ENCODE measurements at regions not wholly inside any gene's neighbourhood (a gene's known extent, or its start where the extent isn't known, plus 50 kb on each side); places are given as distances from the start of the nearest gene placed in this dataset.

DNA sequence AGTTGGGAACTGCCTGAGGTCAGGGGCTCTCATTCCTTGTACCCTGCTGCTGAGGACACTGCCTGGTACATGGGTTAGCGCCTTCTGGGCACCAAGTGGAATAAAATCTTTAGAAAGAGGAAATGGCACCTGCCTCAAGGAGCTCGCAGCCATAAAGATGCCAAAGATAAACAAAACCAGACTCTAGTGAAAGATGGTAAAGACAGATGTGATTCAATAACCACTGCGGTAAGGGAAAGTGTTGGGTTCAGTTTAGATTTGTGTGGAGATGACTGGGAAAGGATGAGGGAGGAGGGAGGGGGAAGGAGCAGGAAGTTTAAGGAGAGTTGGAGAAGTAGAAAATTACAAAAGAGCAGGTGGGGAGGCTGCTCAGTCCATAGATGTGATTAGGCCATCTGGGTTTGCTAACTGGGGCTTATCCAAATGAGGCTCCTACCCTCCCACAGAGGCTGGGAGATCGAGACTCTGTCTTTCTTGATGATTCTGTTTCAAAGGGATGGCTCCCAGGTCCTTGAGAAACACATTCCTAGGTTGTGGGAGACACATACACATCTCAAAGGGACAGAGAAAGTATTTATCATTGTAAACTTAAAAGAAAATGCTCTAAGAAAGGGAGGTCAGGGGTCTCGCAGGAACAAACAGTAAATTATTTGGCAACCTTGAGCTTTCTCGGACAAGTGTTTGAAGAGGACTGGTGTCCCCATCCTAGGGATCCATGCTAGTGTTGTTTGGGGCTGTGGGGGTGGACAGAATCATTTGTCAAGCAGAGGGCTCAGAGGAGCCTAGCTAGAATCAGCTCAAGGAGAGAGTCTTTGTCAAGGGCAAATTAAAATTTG is 65.7 kb upstream of the MORC3 start:
- no peaks in the 10 kb centered on the region for H3K79me1 ChIP-seq (ENCODE audit: low read depth, low read length)
- H4K20me1 ChIP-seq (replicated peaks in 1 of 2; ENCODE audit: control insufficient read depth in 1 of 2, insufficient read depth in 2 of 2, low read length in 2 of 2) = no peaks in the 10 kb centered on the region
- DNase-seq (ENCODE audit: low read depth in 1 of 2, low spot score in 2 of 2) = no peak
- no peaks in the 10 kb centered on the region for H3K27me3 ChIP-seq (replicated peaks in 1 of 4; ENCODE audit: control insufficient read depth in 3 of 4, extremely low read depth in 1 of 4, insufficient read depth in 3 of 4, low read length in 3 of 4)
- H4K91ac ChIP-seq (replicated peaks; ENCODE audit: insufficient read length, low read length) = no peak overlapping the region
- H4K8ac ChIP-seq (ENCODE audit: extremely low read depth, insufficient read depth, low read length) = no peak overlapping the region
- H3K79me2 ChIP-seq (ENCODE audit: control insufficient read depth in 1 of 2, insufficient read depth in 2 of 2, low read length in 2 of 2) = no peaks in the 10 kb centered on the region
- ChIA-PET POLR2A (ENCODE audit: partially characterized antibody) (interaction anchor here (0.7 to 2.0 kb wide), 5 partner anchors 8 to 69 kb away, joined by 3 to 5 read pairs (median 3); partner anchors contain the start of gene MORC3), CTCF (ENCODE audit: partially characterized antibody) (interaction anchor here (0.9 to 3.1 kb wide), 4 partner anchors 8 to 23 kb away, joined by 3 to 12 read pairs (median 4); no protein-coding TSS in a partner anchor)
- H3K23me2 ChIP-seq (ENCODE audit: low read depth, low read length) = peaks cover 5% of the 10 kb centered on the region; the same call in 1 of the 2 replicates
- H2AFZ ChIP-seq (ENCODE audit: low read length) = no peak overlapping the region
- no peak overlapping the region; the same call in 1 of the 2 replicates for H3K27ac ChIP-seq (ENCODE audit: low read depth, low read length)
- no peak overlapping the region for H3K4ac ChIP-seq (replicated peaks; ENCODE audit: insufficient read length, low read depth, low read length)
- TF ChIP-seq RFX5 (IDR thresholded peaks at IDR 0.05; ENCODE audit: borderline replicate concordance, low read depth, low read length) (no peak), TCF12 (IDR thresholded peaks at IDR 0.05; ENCODE audit: low read depth, low read length) (0 out of 2 replicates have a peak, but pooled peaks have one; percentile 43)
- 53% methylated on average over 6 of the region's 6 CpGs; no CpG with 5 or more reads in 1 of the 2 experiments for WGBS, 2 experiments (ENCODE audit: extremely low coverage in 1 of 2, insufficient coverage in 1 of 2, insufficient read length in 1 of 2, insufficient replicate concordance in 2 of 2, low coverage in 1 of 2, low lambda C conversion rate in 2 of 2, missing lambda C conversion rate in 1 of 2)
- no peak overlapping the region for H2BK15ac ChIP-seq (ENCODE audit: low read length)
- H3K56ac ChIP-seq (replicated peaks; ENCODE audit: insufficient read length, low read depth, low read length) = no peak overlapping the region
- H3K4me3 ChIP-seq (ENCODE audit: extremely low read depth in 1 of 4, insufficient read depth in 2 of 4, low read depth in 3 of 4, low read length in 4 of 4) = no peak overlapping the region
- peaks cover 7 to 15% (median 13%) of the 10 kb centered on the region in 4 experiments for H3K4me1 ChIP-seq (replicated peaks in 1 of 4; ENCODE audit: control insufficient read depth in 3 of 4, insufficient read depth in 4 of 4, low read length in 3 of 4)
- H3K36me3 ChIP-seq (ENCODE audit: control insufficient read depth in 2 of 4, insufficient read depth in 4 of 4, low read length in 3 of 4) = no peaks in the 10 kb centered on the region
- no peak overlapping the region; the same call in 1 of the 2 replicates for H3K18ac ChIP-seq (ENCODE audit: extremely low read depth, low read length)
- no peak overlapping the region for H2AK5ac ChIP-seq (ENCODE audit: low read depth, low read length)
- no peak overlapping the region for H3K23ac ChIP-seq (ENCODE audit: insufficient read length)
- FAIRE-seq = no peak
- no peak overlapping the region for H2BK120ac ChIP-seq (replicated peaks; ENCODE audit: low read depth, low read length)
- H3K14ac ChIP-seq (ENCODE audit: insufficient read length) = no peak overlapping the region
- no peak overlapping the region for H2BK5ac ChIP-seq (ENCODE audit: low read depth, low read length)
- no peak overlapping the region; the same call in 1 of the 2 replicates for H2BK12ac ChIP-seq (ENCODE audit: low read depth, low read length)
- H2BK20ac ChIP-seq (ENCODE audit: low read length) = no peak overlapping the region
- H4K5ac ChIP-seq (ENCODE audit: insufficient read length, low read depth, low read length) = no peak overlapping the region
- no peaks in the 10 kb centered on the region for H3K9me3 ChIP-seq (ENCODE audit: insufficient read depth in 2 of 2, low read depth in 1 of 2, low read length in 1 of 2)
- peak overlapping the region in 1 of 2 experiments; percentile 26; a peak in 2 of 4 replicates for H3K4me2 ChIP-seq (ENCODE audit: insufficient read depth in 1 of 2, low read depth in 2 of 2, low read length in 2 of 2)
- H3K9ac ChIP-seq (replicated peaks in 1 of 4; ENCODE audit: extremely low read depth in 1 of 4, low read depth in 3 of 4, low read length in 3 of 4) = no peak overlapping the region

Measured in H1 (cell line).